Uterus (tissue), 2 donors: ENCODE measurements at regions not wholly inside any gene's neighbourhood (a gene's known extent, or its start where the extent isn't known, plus 50 kb on each side); places are given as distances from the start of the nearest gene placed in this dataset.

Experiments used
- CTCF ChIP-seq, 4 experiments: fragments of 200-600 bp in 2 of 4; fragments of 450-650 bp in 2 of 4; sonication (generic) in 2 of 4; IDR thresholded peaks; one replicate each; pipeline ENCODE4 v1.5.1; 2016 to 2019; ENCODE audit warnings: antibody characterized with exemption in 4 of 4, mild to moderate bottlenecking in 2 of 4, moderate library complexity in 1 of 4
- POLR2A ChIP-seq, 2 donors: fragments of 450-650 bp; IDR thresholded peaks; one replicate each; pipeline ENCODE4 v1.6.1; 2016; ENCODE audit warnings: antibody characterized with exemption in 2 of 2, mild to moderate bottlenecking in 1 of 2, moderate library complexity in 1 of 2

DNA sequence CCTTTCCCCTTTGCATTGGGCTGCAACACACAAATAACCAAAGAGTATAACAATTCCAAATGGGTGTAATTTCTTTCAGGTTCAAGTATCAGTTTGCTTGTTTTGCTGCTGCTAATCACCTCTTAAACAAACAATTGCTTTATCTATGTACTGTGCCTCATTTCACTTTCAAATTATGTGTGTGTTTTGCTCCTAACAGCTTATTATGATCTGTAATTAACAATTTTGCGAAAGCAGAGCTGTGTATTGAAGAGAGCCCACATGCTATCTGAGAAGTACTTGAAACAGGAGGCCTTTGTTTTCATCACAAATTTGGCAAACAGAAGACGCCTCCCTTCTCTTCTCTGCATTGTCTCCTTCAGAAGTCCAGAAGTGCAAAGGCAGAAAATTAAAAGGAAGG, 312.0 kb downstream of the TLE1 start:
- TF ChIP-seq CTCF (IDR thresholded peaks at IDR 0.05) (no peak), POLR2A (IDR thresholded peaks at IDR 0.05) (no peak)
